Esophagus squamous epithelium (tissue), 5 donors: ENCODE measurements at regions not wholly inside any gene's neighbourhood (a gene's known extent, or its start where the extent isn't known, plus 50 kb on each side); places are given as distances from the start of the nearest gene placed in this dataset.

Experiments used
- DNase-seq: peaks from one replicate; lab custom pipeline; 2025; lab: John Stamatoyannopoulos, UW
- H3K27ac ChIP-seq, 4 donors: fragments of 200-600 bp; sonication (generic); one replicate each; pipeline ENCODE4 v1.5.1; 2016 to 2019; ENCODE audit warnings: mild to moderate bottlenecking in 1 of 4
- H3K27me3 ChIP-seq, 4 donors: fragments of 200-600 bp; sonication (generic); 1 replicate in 3 of 4; 2 replicates in 1 of 4; pipeline versions ENCODE4 v1.5.1 to v1.6.0; 2017 to 2021; ENCODE audit warnings: antibody characterized with exemption in 1 of 4
- H3K36me3 ChIP-seq, 3 donors: fragments of 200-600 bp; sonication (generic); one replicate each; pipeline ENCODE4 v1.5.1; 2016 to 2019
- H3K4me1 ChIP-seq, 3 donors: fragments of 200-600 bp; sonication (generic); one replicate each; pipeline ENCODE4 v1.5.1; 2017 to 2019
- H3K4me3 ChIP-seq, 4 donors: fragments of 200-600 bp; sonication (generic); 1 replicate in 3 of 4; 2 replicates in 1 of 4; pipeline ENCODE4 v1.5.1; 2016 to 2019; ENCODE audit warnings: mild to moderate bottlenecking in 2 of 4, moderate library complexity in 1 of 4
- H3K9me3 ChIP-seq, 3 donors: fragments of 200-600 bp; sonication (generic); one replicate each; pipeline ENCODE4 v1.5.1; 2016 to 2019
- POLR2A ChIP-seq, 4 donors: fragments of 450-650 bp; IDR thresholded peaks; one replicate each; pipeline ENCODE4 v1.6.1; 2017; ENCODE audit warnings: antibody characterized with exemption in 4 of 4, mild to moderate bottlenecking in 4 of 4, moderate library complexity in 3 of 4
- WGBS, 2 donors: methylation state at CpG; one replicate each; pipeline ENCODE4 v1.1.5; 2018; 5-methylcytosine and 5-hydroxymethylcytosine counted together
- intact Hi-C: fragments of 100-400 bp; cut with DNase I; formaldehyde crosslinking; loops from one replicate; pipeline ENCODE4 v1.15.0; 2022
- TF ChIP-seq, protein P1 (sequence below), 6 experiments: fragments of 450-650 bp in 4 of 6; fragments of 200-600 bp in 2 of 6; sonication (generic) in 2 of 6; IDR thresholded peaks; one replicate each; pipeline ENCODE4 v1.5.1; 2016 to 2019; ENCODE audit warnings: antibody characterized with exemption in 6 of 6, mild to moderate bottlenecking in 4 of 6, moderate library complexity in 4 of 6
- donor health status: DM: yes; HTN: yes; CAD: no.

DNA sequence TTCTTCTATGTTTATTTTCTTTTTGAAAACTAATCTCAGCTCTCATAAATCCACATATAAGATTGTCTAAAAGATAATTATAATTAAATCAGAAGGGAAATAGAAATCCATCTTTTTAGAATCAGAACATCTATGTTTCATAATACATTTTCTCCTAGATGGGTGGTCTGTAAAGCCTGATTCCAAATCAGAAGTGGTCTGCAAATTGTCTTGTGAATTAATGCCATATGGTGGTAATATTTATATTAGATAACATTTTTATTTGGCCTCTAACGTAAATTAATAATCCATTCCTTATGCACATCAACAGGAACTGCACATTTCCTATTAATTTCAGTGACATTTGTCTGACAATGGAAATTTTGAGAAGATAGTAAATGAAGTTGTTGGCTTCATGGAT lies 52.8 kb upstream of the TBC1D5 start:
- TF ChIP-seq POLR2A (IDR thresholded peaks at IDR 0.05) = no peak
- TF ChIP-seq, protein P1, sequence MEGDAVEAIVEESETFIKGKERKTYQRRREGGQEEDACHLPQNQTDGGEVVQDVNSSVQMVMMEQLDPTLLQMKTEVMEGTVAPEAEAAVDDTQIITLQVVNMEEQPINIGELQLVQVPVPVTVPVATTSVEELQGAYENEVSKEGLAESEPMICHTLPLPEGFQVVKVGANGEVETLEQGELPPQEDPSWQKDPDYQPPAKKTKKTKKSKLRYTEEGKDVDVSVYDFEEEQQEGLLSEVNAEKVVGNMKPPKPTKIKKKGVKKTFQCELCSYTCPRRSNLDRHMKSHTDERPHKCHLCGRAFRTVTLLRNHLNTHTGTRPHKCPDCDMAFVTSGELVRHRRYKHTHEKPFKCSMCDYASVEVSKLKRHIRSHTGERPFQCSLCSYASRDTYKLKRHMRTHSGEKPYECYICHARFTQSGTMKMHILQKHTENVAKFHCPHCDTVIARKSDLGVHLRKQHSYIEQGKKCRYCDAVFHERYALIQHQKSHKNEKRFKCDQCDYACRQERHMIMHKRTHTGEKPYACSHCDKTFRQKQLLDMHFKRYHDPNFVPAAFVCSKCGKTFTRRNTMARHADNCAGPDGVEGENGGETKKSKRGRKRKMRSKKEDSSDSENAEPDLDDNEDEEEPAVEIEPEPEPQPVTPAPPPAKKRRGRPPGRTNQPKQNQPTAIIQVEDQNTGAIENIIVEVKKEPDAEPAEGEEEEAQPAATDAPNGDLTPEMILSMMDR (IDR thresholded peaks at IDR 0.05) = no peak
- no peak overlapping the region for H3K27ac ChIP-seq
- H3K9me3 ChIP-seq = no peaks in the 10 kb centered on the region
- H3K4me3 ChIP-seq = no peak overlapping the region
- 78 to 82% methylated on average over 1 of the region's 1 CpG for WGBS, 2 donors
- H3K36me3 ChIP-seq = no peaks in the 10 kb centered on the region
- DNase-seq = no peak
- intact Hi-C loops = no loop called here
- H3K27me3 ChIP-seq = no peaks in the 10 kb centered on the region
- H3K4me1 ChIP-seq = no peaks in the 10 kb centered on the region

DNA sequence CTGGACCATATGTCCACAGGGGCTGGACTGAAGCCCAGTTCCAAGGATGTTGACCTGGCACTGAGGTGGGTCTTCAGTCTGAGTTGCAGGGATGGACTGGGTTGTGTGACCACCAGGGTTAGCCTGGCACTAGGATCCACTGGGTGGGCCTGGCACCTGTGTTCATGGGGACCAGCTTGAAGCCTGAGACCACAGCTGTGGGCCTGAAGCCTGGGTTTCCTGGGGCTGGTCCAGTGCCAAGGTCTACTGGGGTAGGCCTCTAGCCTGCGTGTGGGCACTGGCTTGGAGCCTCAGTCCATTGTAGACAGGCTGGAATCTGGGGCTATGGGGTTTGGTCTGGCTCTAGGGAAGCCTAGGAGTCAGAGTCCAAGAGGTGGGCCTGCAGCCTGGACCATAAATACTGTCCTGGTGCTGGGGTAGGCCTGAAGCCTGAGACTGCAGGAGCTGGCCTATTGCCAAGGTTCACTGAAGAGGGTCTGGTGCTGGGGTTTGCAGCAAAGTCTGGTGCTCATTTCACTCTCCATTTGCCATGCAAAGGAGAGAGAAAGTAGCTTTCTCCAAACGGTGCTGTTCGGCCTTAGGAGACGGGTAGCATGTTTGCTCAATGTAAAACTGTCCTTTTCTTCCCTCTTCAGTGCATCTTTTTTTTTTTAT lies 51.2 kb upstream of the TBC1D5 start:
- TF ChIP-seq POLR2A (IDR thresholded peaks at IDR 0.05) = no peak
- TF ChIP-seq, protein P1 (IDR thresholded peaks at IDR 0.05) = no peak
- H3K36me3 ChIP-seq = no peaks in the 10 kb centered on the region
- H3K27me3 ChIP-seq = no peaks in the 10 kb centered on the region
- no peaks in the 10 kb centered on the region for H3K9me3 ChIP-seq
- no peak overlapping the region for H3K27ac ChIP-seq
- WGBS, 2 donors = 72 to 84% methylated on average over 3 to 4 of the region's 4 CpGs
- H3K4me3 ChIP-seq = no peak overlapping the region
- no peaks in the 10 kb centered on the region for H3K4me1 ChIP-seq
- no peak for DNase-seq
- intact Hi-C loops = no loop called here
